KMS-11 (cell line): ENCODE measurements at regions not wholly inside any gene's neighbourhood (a gene's known extent, or its start where the extent isn't known, plus 50 kb on each side); places are given as distances from the start of the nearest gene placed in this dataset.

ENCODE experiments used
- H2AFZ ChIP-seq: fragments of 200-600 bp; sonication (generic); 2 replicates; pipeline ENCODE4 v1.6.1; 2016; ENCODE audit warnings: antibody characterized with exemption, mixed run types, low read depth
- H3K27ac ChIP-seq: fragments of 200-600 bp; sonication (generic); 2 replicates; pipeline ENCODE4 v1.6.1; 2016; ENCODE audit warnings: mild to moderate bottlenecking, mixed run types
- H3K27me3 ChIP-seq: fragments of 200-600 bp; sonication (generic); 2 replicates; pipeline ENCODE4 v1.6.1; 2017; ENCODE audit warnings: mild to moderate bottlenecking, low read depth, mixed run types, moderate library complexity; ENCODE audit not compliant: insufficient read depth
- H3K36me3 ChIP-seq: fragments of 200-600 bp; sonication (generic); 2 replicates; pipeline ENCODE4 v1.6.1; 2017; ENCODE audit warnings: mild to moderate bottlenecking, mixed run types; ENCODE audit not compliant: insufficient read depth
- H3K4me1 ChIP-seq: fragments of 200-600 bp; sonication (generic); 2 replicates; pipeline ENCODE4 v1.6.1; 2016; ENCODE audit warnings: mild to moderate bottlenecking, low read depth, mixed run types; ENCODE audit not compliant: poor library complexity, severe bottlenecking
- H3K4me2 ChIP-seq: fragments of 200-600 bp; sonication (generic); 2 replicates; pipeline ENCODE4 v1.7.0; 2016; ENCODE audit warnings: mild to moderate bottlenecking, mixed run types
- H3K4me3 ChIP-seq: fragments of 200-600 bp; sonication (generic); IDR thresholded peaks from 2 replicates; pipeline ENCODE4 v1.6.1; 2017; ENCODE audit warnings: low read depth, low read length, mixed read lengths; ENCODE audit not compliant: insufficient read depth
- H3K79me2 ChIP-seq: fragments of 200-600 bp; sonication (generic); 2 replicates; pipeline ENCODE4 v1.6.1; 2016; ENCODE audit warnings: low read depth, mixed run types; ENCODE audit not compliant: insufficient read depth
- H3K9ac ChIP-seq: fragments of 200-600 bp; sonication (generic); 2 replicates; pipeline ENCODE4 v1.6.1; 2016; ENCODE audit warnings: mild to moderate bottlenecking, mixed run types
- H4K20me1 ChIP-seq: fragments of 200-600 bp; sonication (generic); 2 replicates; pipeline ENCODE4 v1.6.1; 2016; ENCODE audit warnings: mild to moderate bottlenecking, mixed run types; ENCODE audit not compliant: insufficient read depth
- CTCF ChIP-seq: fragments of 200-600 bp; sonication (generic); conservative IDR thresholded peaks from 2 replicates; pipeline ENCODE4 v1.6.1; 2017; ENCODE audit warnings: low read depth, mild to moderate bottlenecking, antibody characterized with exemption, low read length, moderate library complexity, mixed read lengths

GRCh38 chr7:41449694-41450093 lies 253.2 kb downstream of the INHBA start:
- Histone ChIP-seq H3K4me1 (no peaks in the 10 kb centered on the region), H3K4me2 (no peak overlapping the region), H3K9ac (no peak overlapping the region), H2AFZ (no peak overlapping the region), H3K36me3 (no peaks in the 10 kb centered on the region), H4K20me1 (no peaks in the 10 kb centered on the region), H3K27ac (no peak overlapping the region), H3K79me2 (no peaks in the 10 kb centered on the region), H3K27me3 (no peaks in the 10 kb centered on the region), H3K4me3 (no peak overlapping the region)
- TF ChIP-seq CTCF, result no peak

- Histone ChIP-seq H4K20me1 (no peaks in the 10 kb centered on the region), H3K4me1 (no peaks in the 10 kb centered on the region), H3K36me3 (no peaks in the 10 kb centered on the region)
Observed at GRCh38 chr7:41449286-41449685, 253.6 kb downstream of the INHBA start.

GRCh38 chr7:41448104-41448503 lies 254.8 kb downstream of the INHBA start:
- H2AFZ ChIP-seq, result no peak overlapping the region

More at GRCh38 chr7:41449286-41449685, 253.6 kb downstream of the INHBA start:
- H3K4me2 ChIP-seq, result no peak overlapping the region
- no peak overlapping the region for H2AFZ ChIP-seq
- no peaks in the 10 kb centered on the region for H3K27me3 ChIP-seq
- TF ChIP-seq CTCF, result no peak
- H3K9ac ChIP-seq, result no peak overlapping the region
- H3K79me2 ChIP-seq, result no peaks in the 10 kb centered on the region
- H3K27ac ChIP-seq, result no peak overlapping the region
- no peak overlapping the region for H3K4me3 ChIP-seq

GRCh38 chr7:41447450-41448042 lies 255.3 kb downstream of the INHBA start:
- H4K20me1 ChIP-seq, result no peaks in the 10 kb centered on the region
- no peaks in the 10 kb centered on the region for H3K79me2 ChIP-seq
- H3K36me3 ChIP-seq, result no peaks in the 10 kb centered on the region
- no peak overlapping the region for H3K4me2 ChIP-seq
- no peak overlapping the region for H3K27ac ChIP-seq
- no peaks in the 10 kb centered on the region for H3K4me1 ChIP-seq
- no peaks in the 10 kb centered on the region for H3K27me3 ChIP-seq
- H2AFZ ChIP-seq, result no peak overlapping the region
- H3K4me3 ChIP-seq, result no peak overlapping the region
- H3K9ac ChIP-seq, result no peak overlapping the region
- no peak for TF ChIP-seq CTCF

More at GRCh38 chr7:41448104-41448503, 254.8 kb downstream of the INHBA start:
- Histone ChIP-seq H3K4me3 (no peak overlapping the region), H3K4me1 (no peaks in the 10 kb centered on the region), H3K4me2 (no peak overlapping the region), H3K79me2 (no peaks in the 10 kb centered on the region), H3K27me3 (no peaks in the 10 kb centered on the region), H3K36me3 (no peaks in the 10 kb centered on the region), H3K9ac (no peak overlapping the region), H4K20me1 (no peaks in the 10 kb centered on the region), H3K27ac (no peak overlapping the region)
- TF ChIP-seq CTCF, result no peak
